ENCODE measurements at regions not wholly inside any gene's neighbourhood (a gene's known extent, or its start where the extent isn't known, plus 50 kb on each side); places are given as distances from the start of the nearest gene placed in this dataset.

DNA sequence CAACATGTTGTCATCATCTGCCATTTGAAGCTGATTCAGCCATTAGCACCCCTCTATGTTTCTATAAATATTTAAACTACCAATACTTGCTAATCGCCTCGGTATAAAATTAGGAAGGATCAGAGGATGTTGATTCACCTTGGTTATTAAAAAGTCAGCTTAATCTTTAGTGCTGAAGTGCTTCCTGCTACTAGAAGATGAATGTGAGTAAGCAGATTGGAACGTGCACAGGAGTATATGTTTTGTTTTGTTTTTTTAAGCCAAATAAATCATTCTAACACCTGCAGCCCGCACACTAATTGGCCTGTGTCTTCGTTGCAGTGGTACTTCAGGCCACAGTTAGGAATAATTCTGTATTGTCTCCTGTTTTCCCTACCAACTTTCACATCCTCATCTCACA lies 485.7 kb downstream of the AJAP1 start:
- POLR2A ChIA-PET = no interaction called here
- H3K9me2 ChIP-seq (ENCODE audit: insufficient read depth) = no peaks in the 10 kb centered on the region
- ATAC-seq (no peak), DNase-seq (ENCODE audit: low read depth, low spot score) (no peak)
- H3K79me2 ChIP-seq (ENCODE audit: insufficient read depth, low read length) = no peaks in the 10 kb centered on the region
- peaks cover 0 to 7% of the 10 kb centered on the region in 2 experiments; a peak in 1 of 4 replicates for H3K9me3 ChIP-seq (ENCODE audit: control insufficient read depth in 1 of 2, insufficient read depth in 1 of 2, low read depth in 1 of 2, low read length in 2 of 2)
- no peaks in the 10 kb centered on the region for H4K20me1 ChIP-seq (ENCODE audit: insufficient read depth)
- no peak overlapping the region for H2AFZ ChIP-seq (ENCODE audit: low read depth, low read length, poor library complexity, severe bottlenecking)
- TF ChIP-seq EGR1 (IDR thresholded peaks at IDR 0.05; ENCODE audit: low read depth) = no peak
- no peak for TF ChIP-seq JUND (IDR thresholded peaks at IDR 0.05)
- TF ChIP-seq POLR2AphosphoS5 (IDR thresholded peaks at IDR 0.05; ENCODE audit: low read depth, low read length) = no peak
- no peak for TF ChIP-seq CEBPB (IDR thresholded peaks at IDR 0.05; ENCODE audit: low read depth)
- TF ChIP-seq MAX (IDR thresholded peaks at IDR 0.05) = no peak
- no peak for TF ChIP-seq ATF3 (IDR thresholded peaks at IDR 0.05)
- no peak overlapping the region for H3K4me2 ChIP-seq (ENCODE audit: low read length)
- H3K4me3 ChIP-seq (replicated peaks in 1 of 2; ENCODE audit: low read depth in 1 of 2, low read length in 2 of 2) = no peak overlapping the region
- BruUV-seq (replicated peaks) = no TSS peak
- RAD21 ChIA-PET (ENCODE audit: low non-redundant PET in 1 of 2, low total read pairs in 2 of 2, uncharacterized antibody in 2 of 2, unreplicated experiment in 2 of 2) = no interaction called here
- intact Hi-C loops (cut with micrococcal nuclease) = no loop called here
- no peaks in the 10 kb centered on the region for H3K4me1 ChIP-seq (ENCODE audit: control insufficient read depth in 1 of 2, insufficient read depth in 2 of 2, low read length in 2 of 2)
- CTCF ChIA-PET = no interaction called here
- H3K9ac ChIP-seq (ENCODE audit: low read length) = no peak overlapping the region
- no peak overlapping the region for H3K27ac ChIP-seq (ENCODE audit: low read depth, low read length)
- H3K27me3 ChIP-seq (ENCODE audit: insufficient read depth, low read length) = no peaks in the 10 kb centered on the region
- no peaks in the 10 kb centered on the region for H3K36me3 ChIP-seq (ENCODE audit: control insufficient read depth in 1 of 2, insufficient read depth in 2 of 2, low read length in 2 of 2)

- Histone ChIP-seq H3K9me3 (ENCODE audit: control insufficient read depth in 1 of 2, insufficient read depth in 1 of 2, low read depth in 1 of 2, low read length in 2 of 2) (no peaks in the 10 kb centered on the region; a peak in 2 of 4 replicates), H3K4me2 (ENCODE audit: low read length) (no peak overlapping the region), H3K4me3 (replicated peaks in 1 of 2; ENCODE audit: low read depth in 1 of 2, low read length in 2 of 2) (no peak overlapping the region), H3K9me2 (ENCODE audit: insufficient read depth) (no peaks in the 10 kb centered on the region), H2AFZ (ENCODE audit: low read depth, low read length, poor library complexity, severe bottlenecking) (no peak overlapping the region), H4K20me1 (ENCODE audit: insufficient read depth) (no peaks in the 10 kb centered on the region), H3K27me3 (ENCODE audit: insufficient read depth, low read length) (no peaks in the 10 kb centered on the region), H3K9ac (ENCODE audit: low read length) (no peak overlapping the region), H3K4me1 (ENCODE audit: control insufficient read depth in 1 of 2, insufficient read depth in 2 of 2, low read length in 2 of 2) (no peaks in the 10 kb centered on the region), H3K27ac (ENCODE audit: low read depth, low read length) (no peak overlapping the region), H3K36me3 (ENCODE audit: control insufficient read depth in 1 of 2, insufficient read depth in 2 of 2, low read length in 2 of 2) (no peaks in the 10 kb centered on the region), H3K79me2 (ENCODE audit: insufficient read depth, low read length) (no peaks in the 10 kb centered on the region)
- POLR2A ChIA-PET = no interaction called here
- no TSS peak for BruUV-seq (replicated peaks)
- RAD21 ChIA-PET (ENCODE audit: low non-redundant PET in 1 of 2, low total read pairs in 2 of 2, uncharacterized antibody in 2 of 2, unreplicated experiment in 2 of 2) = no interaction called here
- intact Hi-C loops (cut with micrococcal nuclease) = no loop called here
- CTCF ChIA-PET = no interaction called here
- TF ChIP-seq CEBPB (IDR thresholded peaks at IDR 0.05; ENCODE audit: low read depth) (no peak), RAD21 (IDR thresholded peaks at IDR 0.05; ENCODE audit: low read depth) (no peak), EZH2phosphoT487 (IDR thresholded peaks at IDR 0.05; ENCODE audit: borderline replicate concordance) (no peak), SIN3A (IDR thresholded peaks at IDR 0.05; ENCODE audit: low read depth) (no peak), POLR2A (IDR thresholded peaks at IDR 0.05; ENCODE audit: borderline replicate concordance, extremely low read depth, insufficient read depth, insufficient read length) (no peak), ELF1 (IDR thresholded peaks at IDR 0.05; ENCODE audit: borderline replicate concordance, low read depth) (no peak), FOSL1 (IDR thresholded peaks at IDR 0.05; ENCODE audit: low read depth) (no peak), YY1 (IDR thresholded peaks at IDR 0.05; ENCODE audit: extremely low read depth, insufficient replicate concordance, low read depth, low read length) (no peak), CBX3 (IDR thresholded peaks at IDR 0.05; ENCODE audit: low read depth) (no peak)
- ATAC-seq (no peak), DNase-seq (ENCODE audit: low read depth, low spot score) (no peak)
Measured at GRCh38 chr1:5129746-5130355, 475.4 kb downstream of the AJAP1 start.

Measured in HCT116 (cell line).